ENCODE measurements at regions not wholly inside any gene's neighbourhood (a gene's known extent, or its start where the extent isn't known, plus 50 kb on each side); places are given as distances from the start of the nearest gene placed in this dataset.

DNA sequence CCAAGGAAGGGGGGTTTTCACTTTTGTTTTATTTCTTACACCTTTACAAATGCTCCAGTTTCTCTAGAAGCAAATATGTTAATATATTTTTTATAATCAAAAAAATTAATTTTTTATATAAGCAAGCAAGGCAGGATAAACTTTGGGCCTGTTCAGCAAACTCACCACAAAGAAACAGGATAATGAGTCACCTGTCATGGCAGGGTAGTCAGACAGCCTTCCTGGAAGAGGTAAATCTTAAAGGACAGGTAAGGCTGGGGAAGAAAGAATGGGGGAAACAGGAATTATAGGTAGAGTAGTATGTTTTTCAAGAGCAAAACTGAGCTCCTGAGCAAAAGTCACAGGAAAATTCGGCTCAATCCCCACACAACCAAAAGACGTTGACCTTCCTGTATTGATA lies 186.3 kb upstream of the SOX9 start:
- H3K4me1 Mint-ChIP-seq (ENCODE audit: low read depth), result no peaks in the 10 kb centered on the region
- CTCF ChIA-PET, result no interaction called here
- no peak overlapping the region for H3K27ac Mint-ChIP-seq
- H3K4me3 Mint-ChIP-seq, result no peak overlapping the region
- peaks cover 2% of the 10 kb centered on the region for H3K9me3 Mint-ChIP-seq
- peaks cover 2% of the 10 kb centered on the region for H3K36me3 Mint-ChIP-seq (ENCODE audit: low read depth)
- intact Hi-C loops (cut with micrococcal nuclease), result no loop called here
- H3K27me3 Mint-ChIP-seq (ENCODE audit: low read depth), result no peaks in the 10 kb centered on the region
- no peak for DNase-seq

DNA sequence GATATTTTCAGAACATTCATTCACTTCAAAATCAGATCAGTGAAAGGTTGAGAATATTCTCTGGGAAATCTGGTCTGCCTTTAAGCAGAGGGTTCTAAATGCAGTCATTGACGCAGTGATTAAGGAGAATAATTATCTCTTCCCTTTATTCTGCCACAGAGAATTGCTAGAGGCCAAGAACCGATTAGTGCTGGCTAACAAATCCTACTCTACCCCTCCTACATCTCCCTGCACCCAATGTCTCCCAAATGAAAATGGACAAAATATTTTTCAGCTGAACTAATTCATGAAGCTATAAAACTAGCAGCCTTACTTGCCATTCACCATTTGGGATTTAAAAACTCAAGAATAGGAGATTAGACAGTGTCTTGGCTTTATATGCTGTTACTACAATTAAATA lies 185.5 kb upstream of the SOX9 start:
- Mint-ChIP-seq H3K4me3 (no peak overlapping the region), H3K36me3 (ENCODE audit: low read depth) (peaks cover 2% of the 10 kb centered on the region), H3K27me3 (ENCODE audit: low read depth) (no peaks in the 10 kb centered on the region), H3K9me3 (peaks cover 3% of the 10 kb centered on the region), H3K27ac (no peak overlapping the region), H3K4me1 (ENCODE audit: low read depth) (no peaks in the 10 kb centered on the region)
- no peak for DNase-seq
- CTCF ChIA-PET, result no interaction called here
- intact Hi-C loops (cut with micrococcal nuclease), result no loop called here

DNA sequence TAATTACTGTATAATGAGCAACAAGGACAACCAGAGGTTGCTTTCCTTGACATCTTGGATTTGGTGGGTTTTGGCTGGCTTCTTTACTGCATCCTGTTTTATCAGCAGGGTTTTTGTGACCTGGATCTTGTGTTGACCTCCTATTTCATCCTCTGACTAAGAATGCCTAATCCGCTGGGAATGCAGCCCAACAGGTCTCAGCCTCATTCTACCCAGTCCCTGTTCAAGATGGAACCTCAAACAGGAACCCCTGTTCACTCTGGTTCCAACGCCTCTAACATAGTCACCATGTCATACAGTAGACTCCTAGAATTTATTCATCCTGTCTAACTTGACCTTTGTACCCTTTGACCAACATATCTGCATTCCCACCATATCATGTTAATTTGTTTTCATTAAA lies 183.8 kb upstream of the SOX9 start:
- intact Hi-C loops (cut with micrococcal nuclease), result no loop called here
- peaks cover 2% of the 10 kb centered on the region for H3K36me3 Mint-ChIP-seq (ENCODE audit: low read depth)
- H3K9me3 Mint-ChIP-seq, result peaks cover 1% of the 10 kb centered on the region
- H3K27ac Mint-ChIP-seq, result no peak overlapping the region
- CTCF ChIA-PET, result no interaction called here
- no peaks in the 10 kb centered on the region for H3K4me1 Mint-ChIP-seq (ENCODE audit: low read depth)
- H3K27me3 Mint-ChIP-seq (ENCODE audit: low read depth), result no peaks in the 10 kb centered on the region
- no peak for DNase-seq
- no peak overlapping the region for H3K4me3 Mint-ChIP-seq

DNA sequence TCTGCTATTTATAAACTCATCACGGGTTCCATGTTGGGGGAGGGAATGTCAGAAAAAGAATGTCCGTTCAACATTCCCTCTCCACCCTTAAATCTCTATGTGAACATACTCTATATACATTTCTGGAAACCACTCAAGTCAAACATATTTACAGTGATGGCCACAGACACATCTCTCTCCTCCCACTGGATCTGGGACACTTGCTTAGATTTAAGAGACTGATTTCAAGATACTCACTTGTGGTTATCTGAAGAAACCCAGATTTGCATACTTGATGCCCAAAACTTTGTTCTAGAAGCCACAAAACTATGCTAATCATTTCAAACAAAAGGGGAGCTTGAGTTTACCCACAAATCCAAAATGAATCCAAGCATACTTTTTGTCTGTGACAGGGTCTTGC lies 182.9 kb upstream of the SOX9 start:
- no peak for DNase-seq
- CTCF ChIA-PET, result no interaction called here
- H3K4me1 Mint-ChIP-seq (ENCODE audit: low read depth), result no peaks in the 10 kb centered on the region
- H3K36me3 Mint-ChIP-seq (ENCODE audit: low read depth), result peaks cover 2% of the 10 kb centered on the region
- H3K27ac Mint-ChIP-seq, result no peak overlapping the region
- no peak overlapping the region for H3K4me3 Mint-ChIP-seq
- intact Hi-C loops (cut with micrococcal nuclease), result no loop called here
- peaks cover 1% of the 10 kb centered on the region for H3K9me3 Mint-ChIP-seq
- H3K27me3 Mint-ChIP-seq (ENCODE audit: low read depth), result no peaks in the 10 kb centered on the region

DNA sequence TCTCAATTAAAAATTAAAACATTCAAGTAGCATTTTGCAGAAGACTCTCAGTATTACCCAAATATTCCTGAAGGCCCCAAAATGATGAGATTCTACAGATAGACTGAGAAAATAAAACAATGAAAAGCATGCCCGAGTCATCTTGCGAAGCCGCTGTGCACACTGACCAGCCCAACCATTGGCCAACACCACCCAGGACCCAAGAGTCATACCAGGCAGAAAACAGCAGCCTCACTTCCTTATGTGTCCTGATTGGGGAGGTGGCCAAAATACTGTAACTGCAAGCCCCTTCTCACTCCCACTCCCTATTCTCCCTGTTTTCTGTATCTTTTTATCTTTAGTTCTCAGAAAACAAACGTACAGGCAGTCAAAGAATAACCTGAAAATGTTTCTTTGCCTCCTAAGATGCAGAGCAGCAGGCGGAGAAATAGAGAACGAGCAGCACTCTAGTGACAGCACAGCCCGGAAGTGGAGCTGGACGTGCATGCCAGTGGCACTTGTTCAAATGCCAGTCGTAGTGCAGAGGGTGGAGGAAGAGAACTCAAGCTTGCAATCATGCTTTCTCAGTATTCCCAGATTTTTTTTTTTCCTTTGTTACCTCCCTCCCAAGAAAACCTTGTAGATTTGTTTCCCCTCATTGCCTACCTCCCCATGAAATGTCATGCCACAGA lies 182.3 kb upstream of the SOX9 start:
- no peak for DNase-seq
- peaks cover 2% of the 10 kb centered on the region for H3K36me3 Mint-ChIP-seq (ENCODE audit: low read depth)
- CTCF ChIA-PET, result no interaction called here
- H3K4me1 Mint-ChIP-seq (ENCODE audit: low read depth), result no peaks in the 10 kb centered on the region
- H3K27ac Mint-ChIP-seq, result no peak overlapping the region
- H3K9me3 Mint-ChIP-seq, result peaks cover 2% of the 10 kb centered on the region
- intact Hi-C loops (cut with micrococcal nuclease), result no loop called here
- H3K27me3 Mint-ChIP-seq (ENCODE audit: low read depth), result no peaks in the 10 kb centered on the region
- no peak overlapping the region for H3K4me3 Mint-ChIP-seq

DNA sequence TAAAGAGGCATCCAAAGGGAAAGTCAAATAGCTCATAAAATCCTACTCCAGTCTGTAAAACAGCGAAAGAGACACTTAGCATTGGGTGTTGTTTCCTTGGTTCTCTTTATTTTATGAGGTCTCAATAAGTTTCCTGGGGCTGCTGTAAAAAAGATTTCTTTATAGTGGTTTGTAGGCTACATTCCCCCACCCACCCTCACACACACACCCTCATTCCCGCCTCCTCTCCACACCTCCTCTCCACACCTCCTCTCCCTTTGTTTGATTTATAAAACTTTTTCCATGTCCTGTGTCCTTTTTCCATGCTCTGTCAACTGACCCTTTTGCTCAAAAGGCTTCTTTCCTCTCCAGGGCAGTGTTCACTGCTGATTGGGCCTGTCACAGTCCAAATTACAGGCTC lies 178.9 kb upstream of the SOX9 start:
- no peaks in the 10 kb centered on the region for H3K27me3 Mint-ChIP-seq (ENCODE audit: low read depth)
- no peak overlapping the region for H3K4me3 Mint-ChIP-seq
- H3K4me1 Mint-ChIP-seq (ENCODE audit: low read depth), result no peaks in the 10 kb centered on the region
- peaks cover 5% of the 10 kb centered on the region for H3K9me3 Mint-ChIP-seq
- DNase-seq, result no peak
- CTCF ChIA-PET, result no interaction called here
- H3K27ac Mint-ChIP-seq, result no peak overlapping the region
- intact Hi-C loops (cut with micrococcal nuclease), result no loop called here
- peaks cover 2% of the 10 kb centered on the region for H3K36me3 Mint-ChIP-seq (ENCODE audit: low read depth)

DNA sequence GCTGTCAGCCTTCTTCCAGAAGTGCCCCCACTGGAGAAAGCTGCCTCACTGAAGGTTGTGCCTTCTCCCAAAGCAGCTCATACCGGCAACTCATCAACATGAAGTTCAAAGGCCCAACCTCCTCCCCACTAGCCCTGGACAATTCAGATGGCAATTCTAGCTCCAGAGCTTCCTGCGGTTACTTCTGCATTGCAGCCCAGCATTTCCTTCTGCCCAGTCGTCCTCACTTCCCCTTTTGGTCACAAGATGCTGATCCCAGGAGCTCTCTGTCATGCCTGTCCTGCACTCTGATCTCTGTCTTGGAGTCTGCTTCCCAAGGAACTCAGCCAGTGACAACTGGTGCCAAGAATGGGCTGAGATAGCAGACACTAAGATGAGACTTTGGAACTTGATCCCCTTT lies 178.2 kb upstream of the SOX9 start:
- H3K27ac Mint-ChIP-seq, result no peak overlapping the region
- no peaks in the 10 kb centered on the region for H3K4me1 Mint-ChIP-seq (ENCODE audit: low read depth)
- DNase-seq, result no peak
- no peak overlapping the region for H3K4me3 Mint-ChIP-seq
- CTCF ChIA-PET, result no interaction called here
- H3K9me3 Mint-ChIP-seq, result peaks cover 5% of the 10 kb centered on the region
- intact Hi-C loops (cut with micrococcal nuclease), result no loop called here
- H3K36me3 Mint-ChIP-seq (ENCODE audit: low read depth), result peaks cover 2% of the 10 kb centered on the region
- no peaks in the 10 kb centered on the region for H3K27me3 Mint-ChIP-seq (ENCODE audit: low read depth)

DNA sequence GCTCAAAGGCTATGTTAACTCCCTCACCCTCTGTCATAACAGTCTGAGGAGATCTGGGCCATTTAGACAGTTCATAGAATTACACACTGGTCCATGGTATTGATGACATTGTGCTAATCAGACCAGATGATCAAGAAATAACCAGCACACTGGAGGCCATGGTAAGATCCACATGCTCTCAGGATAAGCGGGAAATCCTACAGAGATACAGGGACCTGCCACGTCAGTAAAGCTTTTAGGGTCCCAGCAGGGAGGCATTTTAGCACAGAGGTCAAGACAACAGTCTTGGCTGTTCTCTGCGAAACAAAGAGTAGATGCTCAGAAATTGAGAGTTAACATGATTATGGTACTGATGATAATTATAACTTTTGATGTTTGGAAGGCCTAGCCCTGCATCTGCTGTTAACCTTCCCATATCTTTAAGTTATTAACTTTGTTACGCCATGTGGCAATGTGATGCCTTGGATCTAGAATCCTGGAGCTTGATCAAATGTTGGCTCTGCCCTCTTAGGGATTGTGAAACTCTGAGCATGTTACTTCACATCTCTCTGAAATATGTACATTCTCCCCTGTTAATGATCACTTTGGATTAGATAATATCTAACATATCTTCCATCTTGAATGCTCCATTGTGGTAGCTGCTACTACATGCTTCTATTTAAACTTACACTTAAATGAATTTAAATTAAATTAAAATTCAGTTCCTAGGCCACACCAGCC lies 172.0 kb upstream of the SOX9 start:
- no peak for DNase-seq
- Mint-ChIP-seq H3K36me3 (ENCODE audit: low read depth) (no peaks in the 10 kb centered on the region), H3K9me3 (peaks cover 2% of the 10 kb centered on the region), H3K4me3 (no peak overlapping the region), H3K27me3 (ENCODE audit: low read depth) (no peaks in the 10 kb centered on the region), H3K4me1 (ENCODE audit: low read depth) (no peaks in the 10 kb centered on the region), H3K27ac (no peak overlapping the region)
- CTCF ChIA-PET, result no interaction called here
- intact Hi-C loops (cut with micrococcal nuclease), result no loop called here

DNA sequence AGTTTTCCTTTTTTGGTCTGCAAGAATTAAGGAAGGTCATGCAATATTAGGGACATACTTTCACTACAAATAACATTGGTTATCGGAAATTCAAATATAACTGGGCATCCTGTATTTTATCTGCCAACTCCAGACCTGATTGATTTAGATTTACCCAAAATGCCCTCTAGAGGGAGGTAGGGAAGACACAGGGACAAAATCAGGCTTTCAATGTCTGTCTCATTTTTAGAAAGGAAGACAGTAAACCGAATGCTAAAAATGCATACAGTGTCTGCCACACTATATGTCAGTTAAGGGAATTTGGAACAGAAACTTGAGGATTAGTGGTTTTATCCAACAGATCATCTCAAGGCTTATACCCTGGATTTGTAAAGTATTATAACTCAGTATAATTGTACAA lies 161.7 kb upstream of the SOX9 start:
- no peaks in the 10 kb centered on the region for H3K9me3 Mint-ChIP-seq
- no peak overlapping the region for H3K27ac Mint-ChIP-seq
- no peak for DNase-seq
- intact Hi-C loops (cut with micrococcal nuclease), result no loop called here
- H3K4me1 Mint-ChIP-seq (ENCODE audit: low read depth), result no peaks in the 10 kb centered on the region
- no peaks in the 10 kb centered on the region for H3K36me3 Mint-ChIP-seq (ENCODE audit: low read depth)
- CTCF ChIA-PET, result no interaction called here
- peaks cover 3% of the 10 kb centered on the region for H3K27me3 Mint-ChIP-seq (ENCODE audit: low read depth)
- no peak overlapping the region for H3K4me3 Mint-ChIP-seq

DNA sequence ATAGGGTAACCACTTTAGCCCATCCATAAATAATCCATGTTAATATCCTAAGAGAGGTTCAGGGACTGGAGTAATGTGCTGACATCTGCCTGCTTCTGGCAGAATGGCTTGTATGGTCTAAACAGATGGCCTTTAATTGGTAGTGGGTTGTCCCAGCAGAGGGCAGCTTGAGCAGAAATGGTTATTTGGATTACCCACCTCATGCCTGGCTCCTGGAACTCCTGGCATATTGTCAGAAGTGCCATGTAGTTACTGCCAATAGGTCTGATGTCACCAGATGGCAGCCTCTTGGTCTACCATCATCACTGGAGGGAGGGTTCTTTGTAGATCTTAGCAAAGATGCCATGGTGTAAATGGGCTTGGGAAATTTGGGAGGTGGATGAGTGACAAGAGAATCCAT lies 157.5 kb upstream of the SOX9 start:
- no peaks in the 10 kb centered on the region for H3K36me3 Mint-ChIP-seq (ENCODE audit: low read depth)
- H3K4me3 Mint-ChIP-seq, result no peak overlapping the region
- no peaks in the 10 kb centered on the region for H3K4me1 Mint-ChIP-seq (ENCODE audit: low read depth)
- H3K9me3 Mint-ChIP-seq, result no peaks in the 10 kb centered on the region
- intact Hi-C loops (cut with micrococcal nuclease), result no loop called here
- no peak overlapping the region for H3K27ac Mint-ChIP-seq
- H3K27me3 Mint-ChIP-seq (ENCODE audit: low read depth), result peaks cover 3% of the 10 kb centered on the region
- no peak for DNase-seq
- CTCF ChIA-PET, result no interaction called here

DNA sequence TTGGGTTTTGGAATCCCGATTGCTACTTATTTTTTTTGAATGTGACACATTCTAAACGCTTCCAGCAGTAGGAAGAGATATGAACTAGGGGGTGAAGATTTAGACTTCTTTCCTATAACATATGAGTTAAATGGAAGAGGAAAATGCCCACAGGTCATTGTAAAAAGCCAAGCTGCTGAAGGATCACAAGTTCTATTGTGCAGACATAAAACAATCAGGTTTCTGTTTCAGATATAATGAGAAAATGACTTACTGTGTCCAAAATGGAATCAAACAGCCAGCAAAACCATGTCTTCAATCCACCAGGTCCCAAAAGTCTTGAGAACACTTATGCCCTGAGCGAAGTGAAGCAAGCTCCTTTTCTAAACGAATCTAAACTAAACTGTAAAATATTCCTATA lies 157.0 kb upstream of the SOX9 start:
- no peaks in the 10 kb centered on the region for H3K4me1 Mint-ChIP-seq (ENCODE audit: low read depth)
- intact Hi-C loops (cut with micrococcal nuclease), result no loop called here
- H3K27me3 Mint-ChIP-seq (ENCODE audit: low read depth), result peaks cover 3% of the 10 kb centered on the region
- DNase-seq, result no peak
- H3K27ac Mint-ChIP-seq, result no peak overlapping the region
- no peaks in the 10 kb centered on the region for H3K36me3 Mint-ChIP-seq (ENCODE audit: low read depth)
- CTCF ChIA-PET, result no interaction called here
- H3K4me3 Mint-ChIP-seq, result no peak overlapping the region
- no peaks in the 10 kb centered on the region for H3K9me3 Mint-ChIP-seq

DNA sequence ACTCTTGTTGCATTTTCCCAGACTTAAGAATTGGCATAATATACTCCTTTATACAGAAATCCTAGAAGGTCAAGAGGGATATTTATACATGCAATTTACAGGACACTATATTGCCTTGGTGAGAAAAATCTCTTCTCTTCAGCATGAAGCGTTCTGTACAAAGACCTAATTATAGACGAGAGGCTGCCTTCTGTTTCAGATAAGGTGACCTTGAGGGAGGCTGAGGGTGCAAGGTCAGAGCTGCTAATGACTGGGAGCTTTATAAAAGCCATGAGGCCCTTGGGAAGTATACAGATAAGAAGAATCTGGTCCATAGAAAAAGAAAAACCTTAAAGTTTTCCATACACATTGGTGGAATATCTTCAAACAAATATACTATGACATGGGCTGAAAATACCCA lies 156.3 kb upstream of the SOX9 start:
- Mint-ChIP-seq H3K9me3 (no peaks in the 10 kb centered on the region), H3K36me3 (ENCODE audit: low read depth) (no peaks in the 10 kb centered on the region), H3K27ac (no peak overlapping the region), H3K4me3 (no peak overlapping the region), H3K27me3 (ENCODE audit: low read depth) (peaks cover 3% of the 10 kb centered on the region), H3K4me1 (ENCODE audit: low read depth) (no peaks in the 10 kb centered on the region)
- CTCF ChIA-PET, result no interaction called here
- DNase-seq, result no peak
- intact Hi-C loops (cut with micrococcal nuclease), result no loop called here

DNA sequence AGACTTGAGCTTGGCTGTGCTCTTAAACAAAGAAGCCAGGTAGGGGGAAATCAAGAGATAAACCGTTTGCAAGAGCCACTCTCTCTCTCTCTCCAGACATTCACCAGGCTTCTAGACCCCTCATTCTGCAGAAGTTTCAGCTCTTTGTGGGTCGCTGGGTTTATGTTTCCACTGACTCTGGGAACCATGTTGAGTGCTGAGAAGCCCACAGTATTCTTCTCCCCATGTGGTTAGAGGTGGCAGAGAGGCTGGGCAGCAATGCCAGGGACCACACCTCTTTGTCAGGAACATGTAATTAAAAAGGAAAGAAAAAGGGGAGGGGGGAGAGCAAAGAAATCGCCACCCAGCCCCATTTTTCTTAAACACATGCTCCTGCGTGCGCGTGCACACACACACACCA lies 154.8 kb upstream of the SOX9 start:
- Mint-ChIP-seq H3K27ac (no peak overlapping the region), H3K4me1 (ENCODE audit: low read depth) (no peaks in the 10 kb centered on the region), H3K4me3 (no peak overlapping the region), H3K9me3 (no peaks in the 10 kb centered on the region), H3K27me3 (ENCODE audit: low read depth) (peaks cover 3% of the 10 kb centered on the region), H3K36me3 (ENCODE audit: low read depth) (no peaks in the 10 kb centered on the region)
- CTCF ChIA-PET, result no interaction called here
- DNase-seq, result no peak
- intact Hi-C loops (cut with micrococcal nuclease), result no loop called here

Measured in activated naive CD4-positive, alpha-beta T cell treated with anti-CD3 and anti-CD28 coated beads for 36 hours (primary cell).